Endothelial cell of hepatic sinusoid (primary cell): ENCODE measurements at regions not wholly inside any gene's neighbourhood (a gene's known extent, or its start where the extent isn't known, plus 50 kb on each side); places are given as distances from the start of the nearest gene placed in this dataset.
"Not testable (repeated sequence)": the region's sequence is repeated elsewhere in the genome, so short reads cannot be mapped to it uniquely, and the experiment has no call there.

Experiments used
- in situ Hi-C: cut with HindIII; loops from 2 replicates; pipeline ENCODE4 v1.10.0; 2017; ENCODE audit warnings: low sequenced_read_pairs

DNA sequence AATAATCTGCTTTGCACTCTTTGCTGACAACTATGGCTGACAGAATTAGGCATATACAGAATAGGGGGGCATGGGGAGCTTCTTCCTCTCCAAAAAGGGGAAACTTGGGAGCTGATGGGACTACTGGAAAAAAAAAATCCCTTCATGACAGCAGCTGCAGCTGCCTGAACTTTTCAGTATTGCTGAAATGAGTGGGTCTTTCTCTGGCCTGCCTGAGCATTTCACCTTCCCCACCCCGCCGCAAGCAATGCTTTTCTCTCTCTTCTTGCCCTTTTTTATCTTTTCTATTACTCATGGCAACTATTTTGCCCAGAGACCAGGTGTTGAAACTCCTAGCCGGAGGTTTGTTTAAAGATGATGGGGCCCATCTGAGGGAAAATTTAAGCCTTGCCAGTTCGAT, 244.9 kb downstream of the SEMA3D start:
- in situ Hi-C loops: no loop called here

DNA sequence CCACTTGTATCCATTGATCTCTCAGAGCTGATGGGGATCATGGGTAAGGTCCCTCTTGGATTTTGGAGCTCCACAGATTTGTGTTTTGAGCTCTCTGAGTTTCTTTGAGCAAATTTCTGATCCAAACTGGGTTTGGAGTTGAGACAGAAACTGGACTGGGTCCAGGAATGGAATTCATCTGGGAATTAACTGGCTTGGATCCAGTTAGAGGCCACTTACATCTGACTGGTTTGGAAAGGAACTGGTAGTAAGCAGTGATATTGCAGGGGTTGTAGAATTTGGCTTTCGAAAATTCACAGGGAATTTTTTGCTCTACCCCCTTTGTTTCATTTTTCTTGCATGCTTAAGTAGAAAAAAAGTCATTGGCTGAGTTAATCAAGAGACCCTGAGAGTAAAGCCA, 245.6 kb downstream of the SEMA3D start:
- in situ Hi-C loops: no loop called here

DNA sequence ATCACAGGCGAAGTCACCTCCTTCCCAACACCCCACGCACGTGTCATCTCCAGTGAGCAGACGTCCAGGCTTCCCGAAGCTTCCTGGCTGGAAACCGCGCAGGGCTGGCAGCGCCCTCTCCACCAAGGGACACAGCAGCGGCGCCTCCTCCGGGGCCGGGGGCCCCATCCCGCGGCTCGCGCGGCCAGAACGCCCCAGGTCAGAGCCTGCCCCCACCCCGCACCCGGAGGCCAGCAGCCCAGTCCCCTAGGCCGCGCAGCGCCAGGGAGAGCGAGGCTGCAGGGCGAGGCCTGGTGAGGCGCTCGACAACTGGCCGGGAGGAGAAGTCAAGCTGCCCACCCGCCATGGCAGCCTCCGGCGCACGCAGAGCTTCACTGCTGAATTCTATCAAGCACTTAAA, 247.0 kb downstream of the SEMA3D start:
- in situ Hi-C loops: no loop called here

DNA sequence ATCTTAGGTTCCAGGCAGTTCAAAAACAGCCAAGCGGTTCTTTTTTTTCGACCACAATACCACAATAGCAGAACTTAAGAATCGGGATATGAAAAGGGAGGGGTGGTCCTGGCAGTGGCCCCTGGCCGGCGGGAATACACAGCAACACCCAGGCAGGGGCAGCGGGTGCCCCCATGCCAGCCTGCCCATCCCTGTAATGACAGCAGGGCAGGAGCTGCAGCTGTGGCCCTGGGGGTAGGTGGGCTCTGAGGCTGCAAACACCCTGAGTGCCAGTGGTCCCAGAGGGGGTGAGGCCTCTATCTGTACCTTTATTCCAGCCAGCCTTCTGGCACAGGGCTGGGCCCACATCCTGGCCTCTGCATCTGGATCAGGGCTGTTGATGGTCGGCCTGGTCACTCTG, 247.4 kb downstream of the SEMA3D start:
- in situ Hi-C loops: no loop called here

DNA sequence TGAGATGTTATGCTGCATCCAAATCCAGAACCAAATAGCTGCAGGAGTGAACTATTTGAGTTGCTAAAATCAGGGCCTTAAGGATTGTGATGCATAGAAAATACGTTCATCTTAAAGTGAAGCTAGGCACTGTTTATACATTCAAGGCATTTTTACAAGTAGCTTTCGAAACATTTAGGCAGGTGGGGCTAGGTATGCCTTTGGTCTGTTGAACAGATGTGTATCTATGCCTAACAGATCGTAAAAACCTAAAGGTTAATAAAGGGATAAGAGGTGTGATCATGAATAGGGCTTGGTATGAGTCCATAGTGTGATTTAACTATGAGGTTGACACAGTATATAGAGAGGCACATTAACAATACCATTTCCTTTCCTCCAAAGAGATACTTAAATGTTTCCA, 262.5 kb downstream of the SEMA3D start:
- in situ Hi-C loops: no loop called here

GRCh38 chr7:84923348-84923747, 263.5 kb downstream of the SEMA3D start:
- in situ Hi-C loops: no loop called here

- in situ Hi-C loops: no loop called here
Observed at GRCh38 chr7:84921154-84921553, 265.7 kb downstream of the SEMA3D start.

DNA sequence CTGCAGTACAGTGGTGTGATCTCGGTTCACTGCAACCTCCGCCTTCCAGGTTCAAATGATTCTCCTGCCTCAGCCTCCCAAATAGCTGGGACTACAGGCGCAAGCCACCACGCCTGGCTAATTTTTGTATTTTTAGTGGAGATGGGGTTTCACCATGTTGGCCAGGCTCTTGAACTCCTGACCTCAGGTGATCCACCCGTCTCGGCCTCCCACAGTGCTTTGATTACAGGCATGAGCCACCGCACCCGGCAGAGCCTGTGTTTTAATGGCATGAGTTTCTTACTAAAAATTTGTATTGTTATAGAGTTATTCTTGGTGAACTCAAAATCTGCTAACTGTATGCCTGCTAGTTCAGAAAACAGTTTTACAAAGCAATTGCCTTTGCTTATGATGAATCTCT, 269.9 kb downstream of the SEMA3D start:
- in situ Hi-C loops: not testable (repeated sequence)

DNA sequence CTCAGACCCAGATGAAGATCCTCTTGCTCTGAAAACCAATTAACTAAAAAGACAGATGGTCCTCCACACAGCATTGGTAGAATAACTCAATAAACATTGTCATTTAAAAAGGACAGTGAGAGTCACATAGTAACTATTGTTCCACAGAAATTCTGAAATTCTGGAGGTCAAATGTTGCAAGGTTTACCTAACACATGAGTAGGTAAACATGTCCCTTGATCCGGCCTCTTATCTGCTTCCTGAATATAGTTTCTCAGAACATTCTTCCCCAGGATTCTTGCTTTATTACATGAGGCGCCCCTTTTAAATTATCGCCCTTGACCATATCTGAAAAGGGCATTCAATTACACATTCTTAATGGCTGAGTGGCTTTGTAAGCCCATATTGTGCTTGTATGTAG, 270.7 kb downstream of the SEMA3D start:
- in situ Hi-C loops: no loop called here

DNA sequence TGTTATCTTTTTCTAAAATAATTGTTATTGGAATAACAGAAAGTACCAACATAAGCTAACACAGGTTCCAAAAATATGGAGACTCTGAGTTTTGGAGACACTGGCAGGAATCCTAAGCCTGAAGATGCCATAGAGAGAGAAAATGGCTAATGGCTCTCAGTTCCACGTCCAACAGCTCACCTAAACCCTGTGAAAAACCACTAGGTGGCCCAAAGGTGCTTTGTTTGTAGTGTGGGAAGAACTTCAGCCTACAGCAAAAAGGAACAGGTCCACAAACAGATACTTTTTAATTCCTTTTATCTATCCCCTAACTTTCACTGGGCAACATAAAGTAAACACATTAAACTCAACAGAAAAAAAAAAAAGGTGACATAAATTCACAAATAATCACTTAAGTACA, 272.3 kb downstream of the SEMA3D start:
- in situ Hi-C loops: no loop called here

DNA sequence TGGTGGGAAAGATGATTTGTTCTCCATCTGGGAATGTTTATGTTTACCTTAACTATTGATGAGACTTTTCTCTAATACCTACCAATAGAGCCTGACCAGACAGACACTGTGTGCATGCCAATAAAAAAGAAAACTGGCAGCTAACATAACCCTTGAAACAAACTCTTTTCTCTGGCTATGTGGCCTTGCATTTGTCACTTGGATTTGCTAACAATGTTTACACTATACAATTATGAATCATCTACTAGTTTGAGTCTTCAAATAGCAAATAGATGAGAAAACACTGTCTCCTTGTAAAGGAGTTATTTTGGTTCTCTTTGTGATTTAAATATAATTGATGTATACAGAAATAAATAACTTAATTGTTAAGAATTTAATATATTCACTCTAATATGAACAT, 273.1 kb downstream of the SEMA3D start:
- in situ Hi-C loops: no loop called here

DNA sequence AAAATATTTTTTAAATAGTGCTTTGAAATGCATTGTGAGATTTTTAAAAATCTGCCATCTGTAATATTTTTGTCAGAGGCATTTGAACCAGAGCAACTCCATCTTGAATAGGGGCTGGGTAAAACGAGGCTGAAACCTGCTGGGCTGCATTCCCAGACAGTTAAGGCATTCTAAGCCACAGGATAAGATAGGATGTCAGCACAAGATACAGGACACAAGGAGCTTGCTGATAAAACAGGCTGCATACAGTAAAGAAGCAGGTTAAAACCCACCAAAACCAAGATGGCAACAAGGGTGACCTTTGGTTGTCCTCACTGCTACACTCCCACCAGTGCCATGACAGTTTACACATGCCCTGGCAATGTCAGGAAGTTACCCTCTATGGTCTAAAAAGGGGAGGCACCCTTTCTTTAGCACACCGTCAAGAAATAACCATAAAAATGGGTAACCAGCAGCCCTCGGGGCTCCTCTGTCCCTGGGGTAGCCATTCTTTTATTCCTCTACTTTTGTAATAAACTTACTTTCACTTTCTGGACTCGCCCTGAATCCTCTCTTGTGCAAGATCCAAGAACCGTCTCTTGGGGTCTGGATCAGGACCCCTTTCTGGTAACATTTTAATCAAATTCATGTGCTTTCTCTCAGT, 273.7 kb downstream of the SEMA3D start:
- in situ Hi-C loops: no loop called here

DNA sequence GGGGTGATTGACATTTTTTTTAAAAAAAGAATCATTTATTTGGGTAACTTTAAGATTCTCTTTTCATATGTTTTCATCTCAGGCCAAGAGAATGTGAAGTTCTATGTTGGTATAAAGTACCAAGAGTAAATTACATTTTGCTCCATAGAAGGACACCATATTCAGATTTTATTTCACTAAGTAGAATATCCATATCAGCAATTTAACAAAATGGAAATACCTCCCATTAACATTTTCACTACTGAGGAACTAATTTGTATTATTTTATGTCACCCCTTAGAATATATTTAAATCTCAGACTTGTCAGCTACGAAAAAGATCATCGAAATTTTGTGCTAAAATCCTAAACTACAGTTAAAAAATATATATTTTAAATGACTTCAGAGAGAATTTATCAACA, 274.3 kb downstream of the SEMA3D start:
- in situ Hi-C loops: no loop called here

DNA sequence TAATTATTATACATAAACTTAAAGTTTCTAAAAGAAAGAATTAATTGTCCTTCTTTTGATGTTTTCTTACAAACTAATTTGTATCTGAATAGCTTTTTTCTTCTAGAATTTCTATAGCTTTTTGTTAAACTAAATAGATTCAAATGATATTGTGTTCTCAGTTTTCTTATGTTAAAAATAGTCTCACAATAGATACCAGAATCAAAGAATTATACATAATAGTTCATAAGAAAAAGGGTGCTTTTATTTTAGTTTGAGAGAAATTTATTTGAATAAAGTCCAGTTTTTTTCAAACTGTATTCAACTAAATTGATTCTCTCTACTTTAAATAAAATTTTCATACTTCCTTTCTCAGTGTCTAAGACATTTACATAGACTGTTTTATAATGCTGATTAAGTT, 274.8 kb downstream of the SEMA3D start:
- in situ Hi-C loops: no loop called here

DNA sequence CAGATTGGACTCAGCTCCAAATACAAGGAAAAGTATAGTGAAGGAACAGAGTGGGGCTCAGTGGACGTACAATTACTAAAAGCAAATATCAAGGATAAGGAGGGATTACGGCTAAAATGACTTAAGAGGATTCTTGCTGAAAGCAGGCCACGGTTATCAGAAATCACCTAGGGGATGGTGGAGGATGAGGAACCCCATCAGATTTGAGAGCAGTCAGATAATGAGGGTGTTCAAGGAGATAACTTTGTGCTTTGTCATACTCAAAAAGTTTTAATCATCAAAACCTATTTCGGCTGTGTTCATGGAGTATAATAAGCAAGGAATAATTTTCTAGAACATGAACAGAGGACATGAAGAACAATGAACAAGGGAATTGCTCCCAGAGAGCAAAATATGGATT, 275.8 kb downstream of the SEMA3D start:
- in situ Hi-C loops: no loop called here

GRCh38 chr7:84910322-84910721, 276.5 kb downstream of the SEMA3D start:
- in situ Hi-C loops: not testable (repeated sequence)

GRCh38 chr7:84908196-84908793, 278.6 kb downstream of the SEMA3D start:
- in situ Hi-C loops: no loop called here

DNA sequence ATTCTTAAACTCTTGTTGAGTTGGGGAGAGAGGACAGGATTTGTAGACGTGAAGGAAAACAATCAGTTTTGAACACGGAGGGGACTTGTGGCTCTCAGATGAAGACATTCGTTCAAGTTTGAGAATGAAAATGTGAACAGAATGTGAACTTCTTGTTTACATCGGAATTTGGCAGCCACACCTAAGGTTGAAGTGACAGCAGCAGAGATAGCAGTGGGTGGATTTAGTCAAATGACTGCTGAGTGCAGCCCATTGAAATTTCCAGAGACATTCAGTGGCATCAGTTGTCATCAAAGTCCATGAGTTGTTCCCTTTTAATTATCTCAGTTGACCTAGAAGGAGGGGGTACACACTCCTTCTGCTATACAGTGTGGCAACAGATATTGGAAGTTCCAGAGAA, 280.0 kb downstream of the SEMA3D start:
- in situ Hi-C loops: no loop called here

GRCh38 chr7:84904561-84904960, 282.3 kb downstream of the SEMA3D start:
- in situ Hi-C loops: no loop called here

DNA sequence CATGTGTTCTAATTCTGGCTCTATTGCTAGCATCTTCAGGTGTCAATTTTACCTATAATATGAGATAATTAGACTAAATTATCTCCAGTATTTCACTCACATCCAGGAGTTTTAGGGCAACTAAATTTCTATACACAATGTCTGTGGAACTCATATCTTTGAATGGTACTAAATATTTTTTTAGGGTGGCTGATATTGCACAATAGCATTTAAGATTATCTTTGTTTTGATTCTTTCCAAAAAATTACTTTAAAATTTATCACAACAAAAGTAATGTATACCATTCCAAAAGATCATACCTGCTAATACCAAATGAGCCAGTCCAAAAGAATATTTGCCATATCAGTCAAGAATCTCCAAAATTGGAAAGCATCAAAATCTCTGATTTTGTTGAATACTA, 285.5 kb downstream of the SEMA3D start:
- in situ Hi-C loops: no loop called here

GRCh38 chr7:84900215-84900614, 286.6 kb downstream of the SEMA3D start:
- in situ Hi-C loops: no loop called here

GRCh38 chr7:84895563-84895962, 291.3 kb downstream of the SEMA3D start:
- in situ Hi-C loops: no loop called here

DNA sequence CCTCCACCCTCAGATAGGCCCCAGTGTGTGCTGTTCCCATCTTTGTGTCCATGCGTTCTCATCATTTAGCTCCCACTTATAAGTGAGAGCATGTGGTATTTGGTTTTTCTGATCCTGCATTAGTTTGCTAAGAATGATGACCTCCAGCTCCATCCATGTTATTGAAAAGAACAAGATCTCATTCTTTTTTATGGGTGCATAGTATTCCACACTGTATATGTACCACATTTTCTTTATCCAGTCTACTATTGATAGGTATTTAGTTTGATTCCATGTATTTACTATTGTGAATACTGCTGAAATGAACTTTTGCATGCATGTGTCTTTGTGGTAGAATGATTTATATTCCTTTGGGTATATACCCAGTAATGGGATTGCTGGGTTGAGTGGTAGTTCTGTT, 303.3 kb downstream of the SEMA3D start:
- in situ Hi-C loops: not testable (repeated sequence)
